ENCODE measurements at regions not wholly inside any gene's neighbourhood (a gene's known extent, or its start where the extent isn't known, plus 50 kb on each side); places are given as distances from the start of the nearest gene placed in this dataset.
"Not testable (repeated sequence)": the region's sequence is repeated elsewhere in the genome, so short reads cannot be mapped to it uniquely, and the experiment has no call there.

DNA sequence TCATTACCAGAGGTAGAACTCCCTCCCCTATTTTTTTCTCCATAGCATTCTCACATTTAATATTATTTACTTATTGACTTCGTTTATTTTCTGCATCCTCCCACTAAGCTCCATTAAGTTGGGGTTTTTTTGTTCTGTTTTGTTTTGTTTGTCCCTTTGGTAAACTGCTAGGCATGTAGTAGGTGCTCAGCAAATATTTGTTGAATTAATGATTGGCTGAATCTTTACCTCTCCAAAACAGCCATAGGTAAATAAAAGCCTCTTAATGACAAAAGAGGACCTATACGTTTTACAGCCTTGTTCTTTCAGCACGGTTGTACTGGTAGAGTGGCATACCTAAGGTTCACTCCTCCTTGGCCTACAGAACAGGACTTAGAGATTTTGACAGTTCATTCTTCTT is 52.0 kb downstream of the PRORP start:
- no peak for DNase-seq

DNA sequence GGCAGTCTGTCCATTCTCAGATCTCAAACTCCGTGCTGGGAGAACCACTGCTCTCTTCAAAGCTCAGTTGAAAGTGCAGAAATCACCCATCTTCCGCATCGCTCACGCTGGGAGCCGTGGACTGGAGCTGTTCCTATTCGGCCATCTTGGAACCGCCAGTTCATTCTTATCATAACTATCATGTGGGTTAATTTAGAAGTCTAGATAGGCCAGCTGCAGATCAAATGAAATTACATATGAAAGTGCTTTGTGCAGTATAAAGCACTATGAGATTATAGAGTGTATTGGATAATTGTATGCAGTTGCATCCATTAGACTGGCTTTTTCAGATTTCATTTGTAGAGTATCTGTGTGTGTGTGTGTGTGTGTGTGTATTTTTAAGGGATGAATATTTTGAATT is 57.8 kb downstream of the PRORP start:
- DNase-seq = no peak

GRCh38 chr14:35184891-35185290 is 62.5 kb downstream of the PRORP start:
- DNase-seq = not testable (repeated sequence)

DNA sequence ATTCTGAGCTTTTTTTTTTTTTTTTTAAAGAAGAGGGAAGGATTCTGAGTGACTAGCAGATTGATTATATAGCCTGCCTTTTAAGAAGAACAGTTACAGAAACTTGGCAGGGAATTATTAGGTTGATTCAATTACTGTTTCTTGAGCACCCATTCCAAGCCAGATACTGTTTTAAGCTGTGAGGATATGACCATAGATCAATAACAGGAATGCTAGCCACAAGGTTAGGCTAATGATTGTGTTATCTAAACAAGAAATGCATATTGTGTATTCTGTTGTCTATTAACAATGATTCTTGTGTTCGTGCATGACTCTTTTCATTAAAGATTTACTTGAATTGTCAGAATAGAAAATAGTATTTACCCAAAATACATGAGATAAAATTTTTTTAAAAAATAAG is 67.1 kb downstream of the PRORP start:
- DNase-seq = no peak

DNA sequence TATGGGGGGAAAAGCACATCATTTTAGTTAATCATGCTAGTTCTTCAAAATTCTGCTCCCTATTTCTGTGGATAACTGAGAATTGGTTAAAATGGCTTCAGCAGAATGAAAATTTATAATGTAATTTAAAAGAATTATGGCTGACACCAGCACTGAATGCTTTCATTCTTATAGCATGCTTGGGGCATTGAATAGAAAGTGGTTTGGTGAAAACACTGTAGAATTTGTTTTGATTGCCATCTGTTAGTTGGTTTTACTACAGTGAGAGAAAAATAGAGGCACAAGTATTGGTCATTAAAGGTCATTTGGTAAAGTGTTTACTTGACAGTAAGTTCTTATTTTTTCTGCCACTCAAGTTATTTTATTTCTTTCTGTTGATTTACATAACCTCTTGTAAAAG is 70.8 kb downstream of the PRORP start:
- DNase-seq = no peak

DNA sequence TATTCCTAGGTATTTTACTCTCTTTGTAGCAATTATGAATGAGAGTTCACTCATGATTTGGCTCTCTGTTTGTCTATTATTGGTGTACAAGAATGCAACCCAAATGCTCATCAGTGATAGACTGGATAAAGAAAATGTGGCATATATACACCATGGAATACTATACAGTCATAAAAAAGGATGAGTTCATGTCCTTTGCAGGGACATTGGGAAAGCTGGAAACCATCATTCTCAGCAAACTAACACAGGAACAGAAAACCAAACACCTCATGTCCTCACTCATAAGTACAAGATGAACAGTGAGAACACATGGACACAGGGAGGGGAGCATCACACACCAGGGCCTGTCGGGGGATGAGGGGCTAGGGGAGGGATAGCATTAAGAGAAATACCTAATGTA is 71.8 kb downstream of the PRORP start:
- DNase-seq = not testable (repeated sequence)

DNA sequence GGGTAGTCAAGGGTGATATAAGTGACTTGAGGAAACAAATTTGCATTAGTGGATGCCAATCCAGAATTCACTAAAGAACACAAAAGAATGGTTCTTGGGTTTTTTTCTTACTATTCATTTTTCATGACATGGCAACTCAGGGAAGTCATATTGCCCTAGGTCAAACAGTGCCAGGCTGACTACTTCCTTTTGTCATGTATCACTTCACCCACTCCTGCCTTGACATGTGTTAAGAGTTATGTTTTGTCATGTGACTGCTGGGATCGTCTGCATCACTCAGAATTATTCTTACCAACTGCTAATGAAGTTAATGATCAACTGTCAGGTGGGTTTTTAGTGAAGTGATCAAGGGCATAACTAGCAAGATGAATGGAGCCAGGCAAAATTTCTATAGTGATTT is 74.2 kb downstream of the PRORP start:
- peak; percentile 29 for DNase-seq

DNA sequence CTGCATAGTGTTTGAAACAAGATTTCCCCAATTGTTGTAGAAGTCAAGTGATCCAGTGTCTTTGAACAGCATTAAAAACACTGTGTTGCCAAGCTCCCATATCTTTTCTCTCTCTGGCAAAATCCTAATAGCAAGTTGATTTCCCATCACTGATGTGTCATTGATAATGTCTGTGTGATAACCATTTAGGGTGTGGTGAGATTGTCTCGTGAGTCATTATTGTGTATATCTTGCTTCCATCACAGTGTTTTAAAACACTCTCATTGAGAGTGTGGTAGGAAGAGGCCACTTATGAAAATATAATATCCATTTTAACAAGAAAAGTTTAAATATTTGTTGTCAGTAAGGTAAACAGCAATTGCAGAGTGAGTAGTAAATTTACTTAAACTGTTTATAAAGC is 74.7 kb downstream of the PRORP start:
- peak; percentile 42 for DNase-seq

- DNase-seq = peak; percentile 55
Measured at GRCh38 chr14:35201066-35201465, 78.7 kb downstream of the PRORP start.

DNA sequence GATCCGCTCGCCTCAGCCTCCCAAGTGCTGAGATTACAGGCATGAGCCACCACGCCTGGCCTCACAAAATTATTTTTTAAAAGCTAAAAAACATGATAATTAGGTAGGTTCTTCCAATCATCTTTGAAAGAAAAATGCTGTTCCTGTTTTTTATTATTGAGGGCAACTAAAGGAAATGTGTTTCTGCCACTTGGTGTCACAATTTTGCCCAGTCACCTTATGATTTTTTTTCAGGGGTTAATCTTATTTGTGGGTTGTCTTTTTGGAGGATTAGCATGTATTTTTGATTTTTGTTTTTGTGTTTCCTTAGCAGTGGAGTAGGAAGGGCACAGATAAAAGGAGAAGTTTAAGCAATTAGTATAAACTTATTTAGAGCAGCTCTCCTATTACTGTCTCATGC is 79.8 kb downstream of the PRORP start:
- DNase-seq = no peak

DNA sequence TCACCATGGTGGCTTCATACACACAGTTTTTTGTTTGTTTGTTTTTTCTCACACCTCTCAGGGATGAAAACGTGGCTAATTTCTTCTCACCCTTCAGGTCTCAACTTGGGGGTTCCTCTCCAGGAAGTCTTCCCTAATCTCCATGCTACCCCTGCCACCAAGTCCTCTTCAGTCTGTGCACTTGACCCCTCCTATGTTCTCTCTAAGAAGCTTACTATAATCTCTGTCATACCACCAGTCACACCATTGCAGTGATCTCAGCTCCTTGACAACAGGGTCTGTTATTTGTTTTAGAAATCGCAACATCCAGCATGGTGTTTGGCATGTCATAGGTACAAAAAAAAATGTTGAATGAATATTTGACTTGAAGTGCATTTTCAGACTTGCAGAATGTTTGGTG is 83.4 kb downstream of the PRORP start:
- no peak for DNase-seq

GRCh38 chr14:35211067-35211466 is 81.1 kb upstream of the PSMA6 start:
- no peak for DNase-seq

DNA sequence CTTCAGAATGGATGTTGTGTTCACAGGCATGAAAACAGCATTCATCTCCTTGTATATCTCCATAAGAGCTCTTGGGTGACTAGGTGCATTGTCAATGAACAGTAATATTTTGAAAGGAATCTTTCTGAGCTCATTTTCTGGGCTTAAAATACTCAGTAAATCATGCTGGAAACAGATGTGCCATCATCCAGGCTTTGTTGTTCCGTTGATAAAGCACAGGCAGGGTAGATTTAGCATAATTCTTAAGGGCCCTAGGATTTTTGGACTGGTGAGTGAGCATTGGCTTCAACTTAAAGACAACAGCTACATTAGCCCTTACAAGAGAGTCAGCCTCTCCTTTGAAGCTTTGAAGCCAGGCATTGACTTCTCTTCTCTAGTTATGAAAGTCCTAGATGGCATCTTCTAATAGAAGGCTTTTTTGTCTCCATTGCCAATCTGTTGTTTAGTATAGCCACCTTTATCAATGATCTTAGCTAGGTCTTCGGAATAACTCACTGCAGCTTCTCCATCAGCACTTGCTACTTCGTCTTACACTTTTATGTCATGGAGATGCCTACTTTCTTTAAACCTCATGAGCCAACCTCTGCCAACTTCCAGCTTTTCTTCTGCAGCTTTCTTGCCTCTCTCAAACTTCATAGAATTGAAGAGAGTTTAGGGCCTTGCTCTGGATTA is 79.6 kb upstream of the PSMA6 start:
- DNase-seq = no peak

GRCh38 chr14:35213143-35213788 is 78.9 kb upstream of the PSMA6 start:
- no peak for DNase-seq

GRCh38 chr14:35213869-35214387 is 78.3 kb upstream of the PSMA6 start:
- no peak for DNase-seq

DNA sequence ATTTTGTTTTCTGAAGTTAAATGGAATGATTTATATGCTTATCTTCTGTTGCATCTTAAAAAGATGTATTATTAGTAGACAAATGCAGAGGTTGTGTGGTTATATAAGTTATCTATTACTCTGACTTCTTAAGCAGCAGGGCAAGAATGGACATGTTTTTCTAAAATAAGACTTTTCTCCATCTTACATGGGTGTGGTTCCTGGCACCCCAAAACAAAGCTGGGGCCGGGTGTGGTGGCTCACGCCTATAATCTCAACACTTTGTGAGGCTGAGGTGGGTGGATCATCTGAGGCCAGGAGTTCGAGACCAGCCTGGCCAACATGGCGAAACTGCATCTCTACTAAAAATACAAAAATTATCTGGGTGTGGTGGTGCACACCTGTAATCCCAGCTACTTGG is 77.8 kb upstream of the PSMA6 start:
- DNase-seq = not testable (repeated sequence)

GRCh38 chr14:35215110-35215813 is 76.9 kb upstream of the PSMA6 start:
- no peak for DNase-seq

DNA sequence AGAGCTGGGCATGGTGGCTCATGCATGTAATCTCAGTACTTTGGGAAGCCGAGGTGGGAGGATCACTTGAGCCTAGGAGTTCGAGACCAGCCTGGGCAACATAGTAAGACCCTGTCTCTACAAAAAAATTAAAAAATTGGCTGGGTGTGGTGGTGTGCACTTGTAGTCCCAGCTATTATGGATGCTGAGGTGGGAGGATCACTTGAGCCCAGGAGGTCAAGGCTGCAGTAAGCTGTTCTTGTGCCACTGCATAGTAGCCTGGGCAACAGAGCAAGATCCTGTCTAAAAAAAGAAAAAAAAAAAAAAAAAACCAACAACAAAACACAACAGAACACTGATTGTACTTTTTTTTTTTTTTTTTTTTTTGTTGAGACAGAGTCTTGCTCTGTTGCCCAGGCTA is 74.0 kb upstream of the PSMA6 start:
- not testable (repeated sequence) for DNase-seq

GRCh38 chr14:35218963-35219362 is 73.2 kb upstream of the PSMA6 start:
- DNase-seq = no peak

- DNase-seq = no peak
Measured at GRCh38 chr14:35220027-35220676, 72.0 kb upstream of the PSMA6 start.

DNA sequence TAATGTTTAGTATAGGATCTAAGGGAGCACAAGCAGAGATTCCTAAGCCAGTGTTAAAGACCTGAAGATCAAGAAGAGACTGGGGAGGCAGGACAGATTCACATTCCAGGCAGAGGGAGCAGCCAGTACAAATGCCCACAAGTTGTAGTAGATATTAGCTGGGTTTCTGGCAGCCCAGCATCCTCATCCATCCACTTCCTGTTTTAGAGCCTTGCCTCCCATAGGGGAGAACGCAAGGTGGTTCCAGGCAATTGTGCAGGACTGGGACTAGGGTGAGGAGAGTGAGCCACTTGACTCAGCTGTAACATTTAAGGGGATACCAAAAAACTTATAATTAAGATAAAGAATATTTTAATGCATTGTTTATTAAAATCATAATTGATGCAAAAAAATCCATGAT is 71.3 kb upstream of the PSMA6 start:
- no peak for DNase-seq

- no peak for DNase-seq
Measured at GRCh38 chr14:35221462-35221861, 70.7 kb upstream of the PSMA6 start.

GRCh38 chr14:35222324-35222723 is 69.9 kb upstream of the PSMA6 start:
- no peak for DNase-seq

Data from activated CD4-positive, alpha-beta T cell treated with anti-CD3 and anti-CD28 coated beads, Interleukin-2, amount 50 U/mL, for 16 hours (primary cell).